ENCODE measurements at regions not wholly inside any gene's neighbourhood (a gene's known extent, or its start where the extent isn't known, plus 50 kb on each side); places are given as distances from the start of the nearest gene placed in this dataset.

DNA sequence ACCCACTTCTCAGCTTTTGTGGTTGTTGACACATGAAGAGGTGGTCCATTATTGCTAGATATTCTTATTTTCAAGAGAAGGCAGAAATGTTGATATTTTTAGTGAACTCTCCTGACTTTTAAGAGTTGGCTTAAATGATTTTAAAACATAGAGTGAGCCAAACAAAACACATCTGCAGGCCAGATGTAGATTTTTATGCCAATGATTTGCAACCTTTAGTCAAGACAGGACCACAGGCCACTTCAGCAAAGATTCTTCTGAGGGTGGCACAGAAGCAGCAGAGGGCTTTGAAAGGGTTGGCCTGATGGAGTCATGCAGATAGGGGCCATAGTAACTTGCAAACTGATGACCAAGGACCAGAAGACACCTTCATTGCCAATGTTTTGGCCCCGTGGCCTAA is 276.5 kb upstream of the P2RY1 start:
- TF ChIP-seq, protein P1, sequence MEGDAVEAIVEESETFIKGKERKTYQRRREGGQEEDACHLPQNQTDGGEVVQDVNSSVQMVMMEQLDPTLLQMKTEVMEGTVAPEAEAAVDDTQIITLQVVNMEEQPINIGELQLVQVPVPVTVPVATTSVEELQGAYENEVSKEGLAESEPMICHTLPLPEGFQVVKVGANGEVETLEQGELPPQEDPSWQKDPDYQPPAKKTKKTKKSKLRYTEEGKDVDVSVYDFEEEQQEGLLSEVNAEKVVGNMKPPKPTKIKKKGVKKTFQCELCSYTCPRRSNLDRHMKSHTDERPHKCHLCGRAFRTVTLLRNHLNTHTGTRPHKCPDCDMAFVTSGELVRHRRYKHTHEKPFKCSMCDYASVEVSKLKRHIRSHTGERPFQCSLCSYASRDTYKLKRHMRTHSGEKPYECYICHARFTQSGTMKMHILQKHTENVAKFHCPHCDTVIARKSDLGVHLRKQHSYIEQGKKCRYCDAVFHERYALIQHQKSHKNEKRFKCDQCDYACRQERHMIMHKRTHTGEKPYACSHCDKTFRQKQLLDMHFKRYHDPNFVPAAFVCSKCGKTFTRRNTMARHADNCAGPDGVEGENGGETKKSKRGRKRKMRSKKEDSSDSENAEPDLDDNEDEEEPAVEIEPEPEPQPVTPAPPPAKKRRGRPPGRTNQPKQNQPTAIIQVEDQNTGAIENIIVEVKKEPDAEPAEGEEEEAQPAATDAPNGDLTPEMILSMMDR (IDR thresholded peaks at IDR 0.05) = no peak
- no peak for TF ChIP-seq POLR2A (IDR thresholded peaks at IDR 0.05)

All from body of pancreas (tissue), 4 donors.